ENCODE measurements at regions not wholly inside any gene's neighbourhood (a gene's known extent, or its start where the extent isn't known, plus 50 kb on each side); places are given as distances from the start of the nearest gene placed in this dataset.

- TF ChIP-seq ZNF274 (IDR thresholded peaks at IDR 0.05; ENCODE audit: low read depth, low read length) = no peak
- no peak for TF ChIP-seq EZH2 (IDR thresholded peaks at IDR 0.05)
- no peak for TF ChIP-seq CTCF (IDR thresholded peaks at IDR 0.05 in 2 of 3, conservative IDR thresholded peaks at IDR 0.05 in 1 of 3; ENCODE audit: borderline replicate concordance in 1 of 3, insufficient read depth in 1 of 3, low read depth in 2 of 3, low read length in 2 of 3)
- TF ChIP-seq EZH2phosphoT487 (IDR thresholded peaks at IDR 0.05; ENCODE audit: borderline replicate concordance) = no peak
- TF ChIP-seq YY1 (IDR thresholded peaks at IDR 0.05; ENCODE audit: extremely low read depth, insufficient replicate concordance, low read depth, low read length) = no peak
- TF ChIP-seq POLR2A (IDR thresholded peaks at IDR 0.05; ENCODE audit: borderline replicate concordance, extremely low read depth, insufficient read depth, insufficient read length) = no peak
- no peak for TF ChIP-seq POLR2AphosphoS5 (IDR thresholded peaks at IDR 0.05; ENCODE audit: low read depth, low read length)
- no peak for TF ChIP-seq EGR1 (IDR thresholded peaks at IDR 0.05; ENCODE audit: low read depth)
- TF ChIP-seq, protein P1, sequence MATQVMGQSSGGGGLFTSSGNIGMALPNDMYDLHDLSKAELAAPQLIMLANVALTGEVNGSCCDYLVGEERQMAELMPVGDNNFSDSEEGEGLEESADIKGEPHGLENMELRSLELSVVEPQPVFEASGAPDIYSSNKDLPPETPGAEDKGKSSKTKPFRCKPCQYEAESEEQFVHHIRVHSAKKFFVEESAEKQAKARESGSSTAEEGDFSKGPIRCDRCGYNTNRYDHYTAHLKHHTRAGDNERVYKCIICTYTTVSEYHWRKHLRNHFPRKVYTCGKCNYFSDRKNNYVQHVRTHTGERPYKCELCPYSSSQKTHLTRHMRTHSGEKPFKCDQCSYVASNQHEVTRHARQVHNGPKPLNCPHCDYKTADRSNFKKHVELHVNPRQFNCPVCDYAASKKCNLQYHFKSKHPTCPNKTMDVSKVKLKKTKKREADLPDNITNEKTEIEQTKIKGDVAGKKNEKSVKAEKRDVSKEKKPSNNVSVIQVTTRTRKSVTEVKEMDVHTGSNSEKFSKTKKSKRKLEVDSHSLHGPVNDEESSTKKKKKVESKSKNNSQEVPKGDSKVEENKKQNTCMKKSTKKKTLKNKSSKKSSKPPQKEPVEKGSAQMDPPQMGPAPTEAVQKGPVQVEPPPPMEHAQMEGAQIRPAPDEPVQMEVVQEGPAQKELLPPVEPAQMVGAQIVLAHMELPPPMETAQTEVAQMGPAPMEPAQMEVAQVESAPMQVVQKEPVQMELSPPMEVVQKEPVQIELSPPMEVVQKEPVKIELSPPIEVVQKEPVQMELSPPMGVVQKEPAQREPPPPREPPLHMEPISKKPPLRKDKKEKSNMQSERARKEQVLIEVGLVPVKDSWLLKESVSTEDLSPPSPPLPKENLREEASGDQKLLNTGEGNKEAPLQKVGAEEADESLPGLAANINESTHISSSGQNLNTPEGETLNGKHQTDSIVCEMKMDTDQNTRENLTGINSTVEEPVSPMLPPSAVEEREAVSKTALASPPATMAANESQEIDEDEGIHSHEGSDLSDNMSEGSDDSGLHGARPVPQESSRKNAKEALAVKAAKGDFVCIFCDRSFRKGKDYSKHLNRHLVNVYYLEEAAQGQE (IDR thresholded peaks at IDR 0.05; ENCODE audit: low read depth) = no peak
- no peak for TF ChIP-seq ATF3 (IDR thresholded peaks at IDR 0.05)
- TF ChIP-seq SRF (IDR thresholded peaks at IDR 0.05; ENCODE audit: low read depth) = no peak
- no peak for TF ChIP-seq ZBTB33 (IDR thresholded peaks at IDR 0.05; ENCODE audit: extremely low read depth, insufficient replicate concordance, low read length)
- TF ChIP-seq JUND (IDR thresholded peaks at IDR 0.05) = no peak
- no peak for TF ChIP-seq TCF7L2 (IDR thresholded peaks at IDR 0.05; ENCODE audit: borderline replicate concordance, extremely low read depth, insufficient read depth, insufficient read length)
Observed at GRCh38 chr10:30540276-30540675, 89.3 kb downstream of the LYZL2 start.
